Upper lobe of right lung (tissue), 1 donor: ENCODE measurements at regions not wholly inside any gene's neighbourhood (a gene's known extent, or its start where the extent isn't known, plus 50 kb on each side); places are given as distances from the start of the nearest gene placed in this dataset.

Experiments used
- ATAC-seq: fragments of 200-7000 bp; cut with Tn5 transposase; one replicate; pipeline ENCODE4 v1.9.1; 2020; ENCODE audit warnings: mild to moderate bottlenecking, moderate library complexity
- DNase-seq: peaks from one replicate; pipeline ENCODE4 v3.0.0-alpha.2; 2020
- H3K27ac ChIP-seq: fragments of 200-600 bp; one replicate; pipeline ENCODE4 v1.8.0; 2022
- H3K27me3 ChIP-seq: fragments of 200-600 bp; one replicate; pipeline ENCODE4 v1.8.0; 2022; ENCODE audit warnings: mild to moderate bottlenecking
- H3K36me3 ChIP-seq: fragments of 200-600 bp; one replicate; pipeline ENCODE4 v1.8.0; 2022
- H3K4me1 ChIP-seq: fragments of 200-600 bp; one replicate; pipeline ENCODE4 v1.8.0; 2022
- H3K4me3 ChIP-seq: fragments of 200-600 bp; one replicate; pipeline ENCODE4 v1.8.0; 2022; ENCODE audit warnings: mild to moderate bottlenecking
- H3K9me3 ChIP-seq: fragments of 200-600 bp; one replicate; pipeline ENCODE4 v1.8.0; 2022
- intact Hi-C: fragments of 100-400 bp; cut with DNase I; formaldehyde crosslinking; loops from one replicate; pipeline ENCODE4 v1.11.0; 2022
- TF ChIP-seq, protein P1 (sequence below): fragments of 200-600 bp; IDR thresholded peaks from one replicate; pipeline ENCODE4 v1.8.0; 2022; ENCODE audit warnings: antibody characterized with exemption
- donor health status: DM: no; HTN: yes; CAD: no; lungs with severe emphysema.

DNA sequence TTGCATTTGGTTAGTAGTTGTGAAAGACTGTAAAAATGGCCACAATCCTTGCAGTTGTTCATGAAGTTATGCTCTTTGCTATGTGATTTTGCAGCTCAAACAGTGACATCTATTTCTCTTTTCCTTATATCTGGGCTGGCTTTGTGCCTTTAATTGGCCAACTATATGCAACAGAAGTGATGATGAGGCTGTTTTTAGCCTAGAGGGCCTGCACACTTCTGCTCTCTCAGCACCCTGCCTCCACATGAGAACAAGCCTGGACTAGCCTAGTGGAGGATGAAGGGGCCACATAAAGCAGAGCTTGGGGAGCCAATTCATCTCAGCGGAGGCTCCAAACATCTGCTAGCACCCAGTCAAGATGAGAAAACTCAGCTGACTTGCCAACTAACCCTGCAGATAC lies 339.8 kb downstream of the OMA1 start:
- TF ChIP-seq, protein P1, sequence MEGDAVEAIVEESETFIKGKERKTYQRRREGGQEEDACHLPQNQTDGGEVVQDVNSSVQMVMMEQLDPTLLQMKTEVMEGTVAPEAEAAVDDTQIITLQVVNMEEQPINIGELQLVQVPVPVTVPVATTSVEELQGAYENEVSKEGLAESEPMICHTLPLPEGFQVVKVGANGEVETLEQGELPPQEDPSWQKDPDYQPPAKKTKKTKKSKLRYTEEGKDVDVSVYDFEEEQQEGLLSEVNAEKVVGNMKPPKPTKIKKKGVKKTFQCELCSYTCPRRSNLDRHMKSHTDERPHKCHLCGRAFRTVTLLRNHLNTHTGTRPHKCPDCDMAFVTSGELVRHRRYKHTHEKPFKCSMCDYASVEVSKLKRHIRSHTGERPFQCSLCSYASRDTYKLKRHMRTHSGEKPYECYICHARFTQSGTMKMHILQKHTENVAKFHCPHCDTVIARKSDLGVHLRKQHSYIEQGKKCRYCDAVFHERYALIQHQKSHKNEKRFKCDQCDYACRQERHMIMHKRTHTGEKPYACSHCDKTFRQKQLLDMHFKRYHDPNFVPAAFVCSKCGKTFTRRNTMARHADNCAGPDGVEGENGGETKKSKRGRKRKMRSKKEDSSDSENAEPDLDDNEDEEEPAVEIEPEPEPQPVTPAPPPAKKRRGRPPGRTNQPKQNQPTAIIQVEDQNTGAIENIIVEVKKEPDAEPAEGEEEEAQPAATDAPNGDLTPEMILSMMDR = no peak
- no peaks in the 10 kb centered on the region for H3K36me3 ChIP-seq
- no peaks in the 10 kb centered on the region for H3K9me3 ChIP-seq
- intact Hi-C loops = no loop called here
- no peak overlapping the region for H3K27ac ChIP-seq
- ATAC-seq = no peak
- no peaks in the 10 kb centered on the region for H3K27me3 ChIP-seq
- H3K4me1 ChIP-seq = no peaks in the 10 kb centered on the region
- DNase-seq = no peak
- H3K4me3 ChIP-seq = no peak overlapping the region

DNA sequence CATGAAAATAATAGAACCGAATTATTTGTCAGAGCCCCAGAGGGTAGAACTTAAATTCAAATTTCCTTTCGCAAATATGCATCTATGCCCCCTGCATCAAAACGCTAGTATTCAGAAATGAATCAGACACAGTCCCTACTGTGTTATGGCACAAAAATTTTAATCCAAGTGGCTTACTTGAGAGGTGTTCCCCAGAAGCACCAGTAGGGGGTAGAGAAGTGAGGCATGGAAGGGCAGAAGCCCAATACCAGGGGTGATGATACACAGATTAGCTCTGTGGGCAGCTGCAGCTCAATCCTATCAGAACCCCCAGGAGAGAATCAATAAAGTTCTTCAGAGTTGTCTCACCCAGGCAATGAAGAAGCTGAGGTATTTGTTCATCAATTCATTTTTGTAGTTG lies 342.2 kb downstream of the OMA1 start:
- ATAC-seq (no peak), DNase-seq (no peak)
- H3K9me3 ChIP-seq = no peaks in the 10 kb centered on the region
- no peaks in the 10 kb centered on the region for H3K36me3 ChIP-seq
- no peak overlapping the region for H3K27ac ChIP-seq
- TF ChIP-seq, protein P1 = no peak
- intact Hi-C loops = no loop called here
- H3K4me1 ChIP-seq = no peaks in the 10 kb centered on the region
- H3K4me3 ChIP-seq = no peak overlapping the region
- H3K27me3 ChIP-seq = no peaks in the 10 kb centered on the region

DNA sequence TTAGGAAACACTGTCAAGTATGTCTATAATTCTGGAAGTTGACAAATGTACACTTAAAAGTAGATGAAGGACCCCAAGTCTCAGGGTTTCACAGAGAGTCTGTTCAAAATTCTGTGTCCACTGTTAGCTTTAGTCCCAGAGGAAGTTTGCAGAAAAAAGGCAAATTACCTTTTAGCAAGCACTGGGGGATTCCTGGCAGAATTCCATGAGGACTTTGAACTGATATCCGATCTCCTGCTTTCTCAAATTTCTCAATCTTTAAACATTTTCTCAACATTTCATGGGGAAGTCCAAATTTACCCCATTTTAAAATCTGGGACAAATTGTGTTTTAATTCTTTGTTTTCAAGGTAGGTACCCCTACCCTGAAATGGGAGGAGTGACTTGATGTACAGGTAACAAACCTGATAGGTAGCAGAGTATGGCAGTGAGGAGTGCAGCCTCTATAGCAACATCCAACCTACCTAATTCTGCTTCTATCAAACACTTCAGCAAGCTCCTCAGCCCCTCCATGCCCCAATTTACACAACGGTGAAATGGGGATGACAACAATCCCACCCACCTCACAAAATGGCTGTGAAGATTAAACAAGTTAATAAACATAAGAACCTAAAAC lies 344.9 kb downstream of the OMA1 start:
- H3K9me3 ChIP-seq = no peaks in the 10 kb centered on the region
- no peaks in the 10 kb centered on the region for H3K27me3 ChIP-seq
- no peak overlapping the region for H3K4me3 ChIP-seq
- intact Hi-C loops = no loop called here
- no peaks in the 10 kb centered on the region for H3K36me3 ChIP-seq
- DNase-seq (no peak), ATAC-seq (no peak)
- H3K27ac ChIP-seq = no peak overlapping the region
- TF ChIP-seq, protein P1 = no peak
- no peaks in the 10 kb centered on the region for H3K4me1 ChIP-seq

DNA sequence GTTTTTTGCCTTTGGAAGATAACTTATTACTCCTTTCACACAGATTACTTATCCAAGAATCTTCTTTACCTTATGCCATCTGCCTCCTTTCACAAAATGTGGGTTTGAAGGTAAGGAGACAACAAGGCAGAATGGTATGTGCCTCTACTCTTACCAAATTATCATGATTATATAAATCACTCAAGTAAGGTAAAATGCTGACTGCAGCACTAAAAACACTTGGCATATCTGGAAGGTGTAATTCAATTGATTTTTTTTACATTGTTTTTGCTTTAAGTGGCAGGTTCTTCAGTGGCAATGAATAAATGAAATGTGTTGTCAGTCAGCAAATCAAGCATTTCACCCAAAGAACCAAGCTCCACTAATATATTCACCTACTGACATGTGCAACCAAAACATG lies 346.1 kb downstream of the OMA1 start:
- Histone ChIP-seq H3K4me3 (no peak overlapping the region), H3K27me3 (no peaks in the 10 kb centered on the region), H3K4me1 (no peaks in the 10 kb centered on the region), H3K9me3 (no peaks in the 10 kb centered on the region), H3K36me3 (no peaks in the 10 kb centered on the region), H3K27ac (no peak overlapping the region)
- intact Hi-C loops = no loop called here
- TF ChIP-seq, protein P1 = no peak
- ATAC-seq (no peak), DNase-seq (no peak)

DNA sequence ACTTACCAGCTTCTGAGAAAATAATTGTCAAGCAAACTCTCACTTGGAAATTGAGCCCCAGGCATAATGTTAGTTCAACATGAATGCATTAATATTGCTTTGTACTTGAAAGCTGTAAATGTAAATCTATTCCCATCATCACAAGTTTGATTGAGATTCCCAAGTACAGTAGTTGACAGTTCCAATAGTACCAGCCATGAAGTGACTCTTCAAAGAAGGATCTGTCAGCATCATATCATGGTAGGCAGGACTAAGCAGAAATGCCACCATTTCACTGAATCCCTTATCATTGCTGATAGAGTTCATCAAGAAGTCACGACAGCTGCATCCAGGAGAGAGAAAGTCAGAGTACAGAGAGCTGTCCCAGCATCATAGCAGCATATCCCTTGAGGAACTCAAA lies 348.7 kb downstream of the OMA1 start:
- TF ChIP-seq, protein P1 = no peak
- no peak overlapping the region for H3K27ac ChIP-seq
- H3K9me3 ChIP-seq = no peaks in the 10 kb centered on the region
- ATAC-seq = no peak
- no peaks in the 10 kb centered on the region for H3K36me3 ChIP-seq
- no peaks in the 10 kb centered on the region for H3K4me1 ChIP-seq
- intact Hi-C loops = no loop called here
- no peak overlapping the region for H3K4me3 ChIP-seq
- H3K27me3 ChIP-seq = no peaks in the 10 kb centered on the region
- DNase-seq = no peak
